ENCODE measurements at regions not wholly inside any gene's neighbourhood (a gene's known extent, or its start where the extent isn't known, plus 50 kb on each side); places are given as distances from the start of the nearest gene placed in this dataset.
"Not testable (repeated sequence)": the region's sequence is repeated elsewhere in the genome, so short reads cannot be mapped to it uniquely, and the experiment has no call there.

GRCh38 chr1:96059736-96060135 lies 661.8 kb upstream of the PTBP2 start:
- DNase-seq (ENCODE audit: low read depth in 2 of 2), result no peak

GRCh38 chr1:96060621-96061020 lies 661.0 kb upstream of the PTBP2 start:
- no peak for DNase-seq (ENCODE audit: low read depth in 2 of 2)

- no peak for DNase-seq (ENCODE audit: low read depth in 2 of 2)
Observed at GRCh38 chr1:96072021-96072420, 649.6 kb upstream of the PTBP2 start.

GRCh38 chr1:96073100-96073499 lies 648.5 kb upstream of the PTBP2 start:
- no peak for DNase-seq (ENCODE audit: low read depth in 2 of 2)

GRCh38 chr1:96074422-96074821 lies 647.2 kb upstream of the PTBP2 start:
- DNase-seq (ENCODE audit: low read depth in 2 of 2), result no peak

- no peak for DNase-seq (ENCODE audit: low read depth in 2 of 2)
Observed at GRCh38 chr1:96074876-96075577, 646.6 kb upstream of the PTBP2 start.

- DNase-seq (ENCODE audit: low read depth in 2 of 2), result no peak
Observed at GRCh38 chr1:96075704-96076455, 645.7 kb upstream of the PTBP2 start.

GRCh38 chr1:96076589-96076988 lies 645.0 kb upstream of the PTBP2 start:
- DNase-seq (ENCODE audit: low read depth in 2 of 2), result no peak

GRCh38 chr1:96079581-96079980 lies 642.0 kb upstream of the PTBP2 start:
- DNase-seq (ENCODE audit: low read depth in 2 of 2), result no peak

- DNase-seq (ENCODE audit: low read depth in 2 of 2), result peak in 1 of 2 donors; percentile 44
Observed at GRCh38 chr1:96080925-96081324, 640.7 kb upstream of the PTBP2 start.

- no peak for DNase-seq (ENCODE audit: low read depth in 2 of 2)
Observed at GRCh38 chr1:96087719-96088118, 633.9 kb upstream of the PTBP2 start.

GRCh38 chr1:96090134-96090533 lies 631.5 kb upstream of the PTBP2 start:
- DNase-seq (ENCODE audit: low read depth in 2 of 2), result no peak

- no peak for DNase-seq (ENCODE audit: low read depth in 2 of 2)
Observed at GRCh38 chr1:96095849-96096612, 625.6 kb upstream of the PTBP2 start.

- DNase-seq (ENCODE audit: low read depth in 2 of 2), result no peak
Observed at GRCh38 chr1:96096613-96097321, 624.8 kb upstream of the PTBP2 start.

- DNase-seq (ENCODE audit: low read depth in 2 of 2), result no peak
Observed at GRCh38 chr1:96104506-96104905, 617.1 kb upstream of the PTBP2 start.

- DNase-seq (ENCODE audit: low read depth in 2 of 2), result no peak
Observed at GRCh38 chr1:96104906-96105305, 616.7 kb upstream of the PTBP2 start.

- no peak for DNase-seq (ENCODE audit: low read depth in 2 of 2)
Observed at GRCh38 chr1:96116731-96117130, 604.9 kb upstream of the PTBP2 start.

- DNase-seq (ENCODE audit: low read depth in 2 of 2), result no peak
Observed at GRCh38 chr1:96130432-96130831, 591.2 kb upstream of the PTBP2 start.

GRCh38 chr1:96144636-96145035 lies 576.9 kb upstream of the PTBP2 start:
- DNase-seq (ENCODE audit: low read depth in 2 of 2), result no peak

- DNase-seq (ENCODE audit: low read depth in 2 of 2), result no peak
Observed at GRCh38 chr1:96145492-96145891, 576.1 kb upstream of the PTBP2 start.

GRCh38 chr1:96152957-96153356 lies 568.6 kb upstream of the PTBP2 start:
- DNase-seq (ENCODE audit: low read depth in 2 of 2), result not testable (repeated sequence)

GRCh38 chr1:96157101-96157500 lies 564.5 kb upstream of the PTBP2 start:
- DNase-seq (ENCODE audit: low read depth in 2 of 2), result no peak
